Ishikawa (cell line): ENCODE measurements at regions not wholly inside any gene's neighbourhood (a gene's known extent, or its start where the extent isn't known, plus 50 kb on each side); places are given as distances from the start of the nearest gene placed in this dataset.

Experiments
- CEBPB ChIP-seq: IDR thresholded peaks from 2 replicates; pipeline ENCODE4 v1.6.1; 2012
- EGR1 ChIP-seq: IDR thresholded peaks from 2 replicates; pipeline ENCODE4 v1.6.1; 2012
- EP300 ChIP-seq: IDR thresholded peaks from 2 replicates; pipeline ENCODE4 v1.6.1; 2012; ENCODE audit warnings: borderline replicate concordance
- FOXM1 ChIP-seq: IDR thresholded peaks from 2 replicates; pipeline ENCODE4 v1.6.1; 2012; ENCODE audit warnings: low read depth, borderline replicate concordance
- NFIC ChIP-seq: IDR thresholded peaks from 2 replicates; pipeline ENCODE4 v1.6.1; 2012
- RAD21 ChIP-seq: IDR thresholded peaks from 2 replicates; pipeline ENCODE4 v1.6.1; 2012; ENCODE audit warnings: low read depth
- TAF1 ChIP-seq: IDR thresholded peaks from 2 replicates; pipeline ENCODE4 v1.6.1; 2012; ENCODE audit warnings: low read depth, mild to moderate bottlenecking
- TEAD4 ChIP-seq: IDR thresholded peaks from 2 replicates; pipeline ENCODE4 v1.6.1; 2012
- YY1 ChIP-seq: IDR thresholded peaks from 2 replicates; pipeline ENCODE4 v1.6.1; 2012; ENCODE audit warnings: low read depth
- ZBTB7A ChIP-seq: IDR thresholded peaks from 2 replicates; pipeline ENCODE4 v1.6.1; 2012; ENCODE audit warnings: low read depth
- TF ChIP-seq, protein P1 (sequence below): IDR thresholded peaks from 2 replicates; pipeline ENCODE4 v1.6.1; 2012
- TF ChIP-seq, protein P2 (sequence below): IDR thresholded peaks from 2 replicates; pipeline ENCODE4 v1.6.1; 2012

DNA sequence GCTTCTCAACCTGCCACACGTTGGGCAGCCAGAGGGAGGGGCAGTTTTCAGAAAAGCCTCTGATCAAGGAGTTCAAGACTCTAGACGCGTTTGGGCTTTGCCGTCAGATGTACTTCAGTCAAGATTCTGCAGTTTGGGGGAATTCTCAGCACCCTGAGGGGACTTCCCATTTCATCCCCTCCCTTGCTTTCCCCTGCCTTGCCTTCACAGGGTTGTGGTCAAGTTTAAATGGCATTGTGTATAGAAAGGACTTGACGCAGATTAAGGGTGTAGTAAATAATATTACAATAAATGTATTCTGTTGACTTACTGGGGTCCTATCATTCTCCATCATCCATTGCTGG is 198.3 kb upstream of the NABP1 start:
- TF ChIP-seq CEBPB (no peak), RAD21 (no peak), TAF1 (no peak), EP300 (no peak), YY1 (no peak), FOXM1 (no peak), ZBTB7A (no peak), TEAD4 (no peak), EGR1 (no peak), NFIC (no peak)
- TF ChIP-seq, protein P1, sequence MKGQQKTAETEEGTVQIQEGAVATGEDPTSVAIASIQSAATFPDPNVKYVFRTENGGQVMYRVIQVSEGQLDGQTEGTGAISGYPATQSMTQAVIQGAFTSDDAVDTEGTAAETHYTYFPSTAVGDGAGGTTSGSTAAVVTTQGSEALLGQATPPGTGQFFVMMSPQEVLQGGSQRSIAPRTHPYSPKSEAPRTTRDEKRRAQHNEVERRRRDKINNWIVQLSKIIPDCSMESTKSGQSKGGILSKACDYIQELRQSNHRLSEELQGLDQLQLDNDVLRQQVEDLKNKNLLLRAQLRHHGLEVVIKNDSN = no peak
- TF ChIP-seq, protein P2, sequence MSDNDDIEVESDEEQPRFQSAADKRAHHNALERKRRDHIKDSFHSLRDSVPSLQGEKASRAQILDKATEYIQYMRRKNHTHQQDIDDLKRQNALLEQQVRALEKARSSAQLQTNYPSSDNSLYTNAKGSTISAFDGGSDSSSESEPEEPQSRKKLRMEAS = no peak
